Ascending aorta (tissue), 2 donors: ENCODE measurements at regions not wholly inside any gene's neighbourhood (a gene's known extent, or its start where the extent isn't known, plus 50 kb on each side); places are given as distances from the start of the nearest gene placed in this dataset.

Experiments used
- DNase-seq, 2 donors: peaks; one replicate each; pipeline ENCODE4 v3.0.0-alpha.2; 2019; ENCODE audit warnings: low spot score in 2 of 2
- H3K27ac ChIP-seq, 2 donors: fragments of 200-600 bp; sonication (generic); one replicate each; pipeline ENCODE4 v1.5.1; 2016 to 2017; ENCODE audit warnings: mild to moderate bottlenecking in 1 of 2
- H3K27me3 ChIP-seq: fragments of 200-600 bp; sonication (generic); one replicate; pipeline ENCODE4 v1.5.1; 2017
- H3K36me3 ChIP-seq, 2 donors: fragments of 200-600 bp; sonication (generic); one replicate each; pipeline ENCODE4 v1.5.1; 2016
- H3K4me1 ChIP-seq, 2 donors: fragments of 200-600 bp; sonication (generic); one replicate each; pipeline ENCODE4 v1.5.1; 2016 to 2017; ENCODE audit warnings: mild to moderate bottlenecking in 1 of 2
- H3K4me3 ChIP-seq, 2 donors: fragments of 200-600 bp; sonication (generic); one replicate each; pipeline ENCODE4 v1.5.1; 2016 to 2017; ENCODE audit warnings: mild to moderate bottlenecking in 1 of 2
- H3K9me3 ChIP-seq, 2 donors: fragments of 200-600 bp; sonication (generic); one replicate each; pipeline ENCODE4 v1.5.1; 2016
- CTCF ChIP-seq, 3 experiments: fragments of 200-600 bp in 2 of 3; fragments of 450-650 bp in 1 of 3; sonication (generic) in 2 of 3; IDR thresholded peaks; one replicate each; pipeline ENCODE4 v1.5.1; 2016 to 2019; ENCODE audit warnings: antibody characterized with exemption in 3 of 3, mild to moderate bottlenecking in 1 of 3, moderate library complexity in 1 of 3
- intact Hi-C: fragments of 100-400 bp; cut with DNase I; formaldehyde crosslinking; loops from one replicate; pipeline ENCODE4 v1.15.1; 2023

DNA sequence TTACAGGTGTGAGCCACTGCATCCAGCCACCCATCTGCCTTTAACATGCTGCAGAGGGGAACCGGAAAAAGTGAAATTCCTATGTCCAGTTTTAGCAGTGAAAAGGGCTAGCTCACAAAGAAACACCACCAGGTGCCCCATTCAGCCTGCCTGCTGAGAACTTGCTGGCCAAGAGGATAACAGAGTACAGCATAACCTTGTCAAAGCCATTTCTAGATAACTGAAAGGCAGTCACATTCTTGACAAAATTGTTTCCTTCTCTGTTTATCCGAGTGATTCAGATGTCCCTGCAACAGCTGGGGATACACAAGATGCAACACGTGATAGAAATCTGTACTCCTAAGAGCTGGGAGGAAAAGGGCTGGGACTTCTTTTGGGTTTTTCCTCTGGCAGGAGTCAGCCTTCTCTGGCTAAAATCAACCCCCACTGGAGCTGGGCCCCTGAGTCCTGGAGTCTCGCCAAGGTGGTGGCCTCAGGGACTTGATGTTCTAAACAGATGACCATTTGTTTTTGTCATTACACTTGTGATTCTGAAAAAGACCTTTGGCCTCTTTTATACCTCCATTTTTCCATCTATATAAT, 505.4 kb downstream of the BCL11A start:
- intact Hi-C loops, result no loop called here
- no peaks in the 10 kb centered on the region for H3K27me3 ChIP-seq
- H3K4me3 ChIP-seq, result no peak overlapping the region
- no peaks in the 10 kb centered on the region for H3K9me3 ChIP-seq
- H3K27ac ChIP-seq, result no peak overlapping the region
- no peaks in the 10 kb centered on the region for H3K36me3 ChIP-seq
- DNase-seq, result no peak
- no peak for TF ChIP-seq CTCF (IDR thresholded peaks at IDR 0.05)
- no peaks in the 10 kb centered on the region for H3K4me1 ChIP-seq

DNA sequence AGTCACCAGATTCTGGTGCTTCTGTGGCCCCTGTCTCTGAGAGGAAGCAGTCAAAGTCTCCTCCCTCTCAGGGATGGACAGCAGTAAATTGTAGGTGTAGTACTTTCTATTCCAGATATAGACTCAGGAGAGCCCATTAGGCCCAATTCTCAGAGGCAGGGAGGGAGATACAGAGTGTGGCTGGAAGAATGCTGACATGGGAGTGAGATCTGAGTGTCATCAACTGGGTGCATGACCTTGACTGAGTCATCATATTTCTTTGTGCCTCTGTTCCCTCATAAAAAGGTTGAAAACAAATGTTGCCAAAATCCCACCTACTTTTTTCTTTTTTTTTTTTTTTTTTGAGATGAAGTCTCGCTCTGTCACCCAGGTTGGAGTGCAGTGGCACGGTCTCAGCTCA, 506.1 kb downstream of the BCL11A start:
- H3K4me1 ChIP-seq, result no peaks in the 10 kb centered on the region
- TF ChIP-seq CTCF (IDR thresholded peaks at IDR 0.05), result no peak
- intact Hi-C loops, result no loop called here
- H3K9me3 ChIP-seq, result no peaks in the 10 kb centered on the region
- no peak for DNase-seq
- H3K4me3 ChIP-seq, result no peak overlapping the region
- no peaks in the 10 kb centered on the region for H3K36me3 ChIP-seq
- H3K27me3 ChIP-seq, result no peaks in the 10 kb centered on the region
- H3K27ac ChIP-seq, result no peak overlapping the region

DNA sequence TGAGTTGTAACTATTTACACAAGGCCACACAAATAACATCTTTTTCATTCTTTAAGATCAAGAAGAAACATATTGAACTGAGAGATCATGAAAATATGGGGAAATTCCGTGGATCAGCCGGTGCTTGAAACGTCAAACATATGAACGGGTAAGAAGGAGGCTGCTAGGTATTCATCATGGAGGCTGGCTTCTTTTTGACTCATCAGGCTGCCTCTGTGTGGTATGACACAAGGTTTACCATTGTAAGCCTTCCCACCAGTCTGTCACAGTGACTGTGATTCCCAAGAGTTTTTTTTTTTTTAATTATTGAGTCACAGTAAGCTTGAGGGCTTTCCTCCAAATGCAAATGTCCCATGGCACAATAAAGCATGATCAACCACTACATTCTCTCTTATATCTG, 506.9 kb downstream of the BCL11A start:
- Histone ChIP-seq H3K9me3 (no peaks in the 10 kb centered on the region), H3K27ac (no peak overlapping the region), H3K4me3 (no peak overlapping the region), H3K4me1 (no peaks in the 10 kb centered on the region), H3K36me3 (no peaks in the 10 kb centered on the region), H3K27me3 (no peaks in the 10 kb centered on the region)
- no peak for DNase-seq
- no peak for TF ChIP-seq CTCF (IDR thresholded peaks at IDR 0.05)
- intact Hi-C loops, result no loop called here

DNA sequence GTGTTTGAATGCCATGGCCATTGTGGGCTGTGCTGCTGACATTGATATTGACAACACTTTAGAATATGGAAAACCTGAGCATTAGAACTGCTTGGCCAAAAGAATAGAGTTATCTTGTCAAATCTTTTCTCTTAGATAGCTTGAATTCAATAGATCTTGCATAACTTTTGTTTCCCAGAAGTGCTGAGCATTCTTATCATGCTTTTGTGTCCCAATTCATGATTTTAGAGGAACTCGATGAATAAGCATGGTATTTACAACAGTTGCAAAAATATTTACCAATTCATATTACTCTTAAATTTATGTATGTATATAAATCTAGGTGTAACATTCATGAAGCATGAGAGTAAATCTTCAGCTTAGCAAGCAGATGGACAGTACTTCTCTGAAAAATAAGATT, 508.0 kb downstream of the BCL11A start:
- intact Hi-C loops, result no loop called here
- DNase-seq, result no peak
- H3K9me3 ChIP-seq, result no peaks in the 10 kb centered on the region
- H3K4me1 ChIP-seq, result no peaks in the 10 kb centered on the region
- no peaks in the 10 kb centered on the region for H3K27me3 ChIP-seq
- H3K36me3 ChIP-seq, result no peaks in the 10 kb centered on the region
- H3K27ac ChIP-seq, result no peak overlapping the region
- no peak for TF ChIP-seq CTCF (IDR thresholded peaks at IDR 0.05)
- no peak overlapping the region for H3K4me3 ChIP-seq

DNA sequence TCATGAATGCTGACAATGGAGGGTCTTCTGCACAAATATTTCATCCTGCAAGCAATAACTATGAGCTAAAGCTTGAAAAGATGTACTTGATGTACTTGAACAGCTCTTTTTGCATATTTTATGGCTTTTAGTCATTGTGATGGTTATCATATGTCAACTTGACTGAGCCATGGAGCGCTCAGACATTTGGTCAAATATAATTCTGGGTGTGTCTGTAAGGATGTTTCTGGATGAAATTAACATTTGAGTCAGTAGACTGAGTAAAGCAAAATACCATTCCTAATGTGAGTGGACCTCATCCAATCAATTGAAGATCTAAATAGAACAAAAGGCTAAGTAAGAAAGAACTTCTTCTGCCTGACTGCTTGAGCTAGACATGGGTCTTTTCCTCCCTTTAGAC, 509.0 kb downstream of the BCL11A start:
- Histone ChIP-seq H3K27me3 (no peaks in the 10 kb centered on the region), H3K36me3 (no peaks in the 10 kb centered on the region), H3K27ac (no peak overlapping the region), H3K4me1 (no peaks in the 10 kb centered on the region), H3K4me3 (no peak overlapping the region), H3K9me3 (no peaks in the 10 kb centered on the region)
- intact Hi-C loops, result no loop called here
- no peak for DNase-seq
- TF ChIP-seq CTCF (IDR thresholded peaks at IDR 0.05), result no peak

DNA sequence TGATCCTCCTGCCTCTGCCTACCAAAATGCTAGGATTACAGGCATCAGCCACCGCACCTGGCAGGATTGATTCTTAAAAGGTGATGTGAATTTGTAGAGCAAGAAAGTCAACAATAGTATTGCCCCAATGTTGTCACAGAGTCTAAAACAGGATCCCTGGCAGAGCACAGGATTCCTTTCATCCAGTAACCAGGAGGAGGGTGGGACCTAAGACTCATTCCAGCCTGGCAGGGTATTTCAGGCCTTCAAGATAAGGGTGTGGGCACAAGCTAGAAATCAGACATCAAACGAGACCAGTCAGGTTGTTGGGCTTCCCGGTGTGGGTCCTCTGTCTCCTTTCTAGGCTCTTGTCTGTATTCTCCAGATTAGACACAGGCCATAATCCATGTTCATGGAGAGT, 511.4 kb downstream of the BCL11A start:
- H3K9me3 ChIP-seq, result no peaks in the 10 kb centered on the region
- no peak for TF ChIP-seq CTCF (IDR thresholded peaks at IDR 0.05)
- H3K27ac ChIP-seq, result no peak overlapping the region
- intact Hi-C loops, result no loop called here
- no peaks in the 10 kb centered on the region for H3K27me3 ChIP-seq
- H3K4me1 ChIP-seq, result no peaks in the 10 kb centered on the region
- H3K36me3 ChIP-seq, result no peaks in the 10 kb centered on the region
- no peak for DNase-seq
- no peak overlapping the region for H3K4me3 ChIP-seq
